ENCODE measurements at regions not wholly inside any gene's neighbourhood (a gene's known extent, or its start where the extent isn't known, plus 50 kb on each side); places are given as distances from the start of the nearest gene placed in this dataset.

DNA sequence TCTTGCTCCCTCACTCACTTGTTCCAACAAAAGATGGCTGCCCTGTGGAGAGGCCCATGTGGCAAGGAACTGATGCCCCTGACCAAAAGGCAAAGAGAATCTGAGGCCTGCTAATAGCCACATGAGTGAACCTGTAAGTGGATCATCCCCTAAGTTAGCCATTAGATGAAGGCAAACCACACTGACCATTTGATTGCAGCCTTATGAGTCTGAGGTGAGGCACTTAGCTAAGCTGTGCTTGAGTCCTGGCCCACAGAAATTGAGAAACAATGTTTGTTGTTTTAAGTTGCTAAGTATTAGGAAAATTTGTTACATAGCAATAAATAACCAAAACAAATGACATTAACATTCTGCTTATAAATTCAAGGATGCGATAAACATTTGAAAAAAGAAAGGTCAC is 100.1 kb upstream of the BET1 start:
- TF ChIP-seq, protein P1, sequence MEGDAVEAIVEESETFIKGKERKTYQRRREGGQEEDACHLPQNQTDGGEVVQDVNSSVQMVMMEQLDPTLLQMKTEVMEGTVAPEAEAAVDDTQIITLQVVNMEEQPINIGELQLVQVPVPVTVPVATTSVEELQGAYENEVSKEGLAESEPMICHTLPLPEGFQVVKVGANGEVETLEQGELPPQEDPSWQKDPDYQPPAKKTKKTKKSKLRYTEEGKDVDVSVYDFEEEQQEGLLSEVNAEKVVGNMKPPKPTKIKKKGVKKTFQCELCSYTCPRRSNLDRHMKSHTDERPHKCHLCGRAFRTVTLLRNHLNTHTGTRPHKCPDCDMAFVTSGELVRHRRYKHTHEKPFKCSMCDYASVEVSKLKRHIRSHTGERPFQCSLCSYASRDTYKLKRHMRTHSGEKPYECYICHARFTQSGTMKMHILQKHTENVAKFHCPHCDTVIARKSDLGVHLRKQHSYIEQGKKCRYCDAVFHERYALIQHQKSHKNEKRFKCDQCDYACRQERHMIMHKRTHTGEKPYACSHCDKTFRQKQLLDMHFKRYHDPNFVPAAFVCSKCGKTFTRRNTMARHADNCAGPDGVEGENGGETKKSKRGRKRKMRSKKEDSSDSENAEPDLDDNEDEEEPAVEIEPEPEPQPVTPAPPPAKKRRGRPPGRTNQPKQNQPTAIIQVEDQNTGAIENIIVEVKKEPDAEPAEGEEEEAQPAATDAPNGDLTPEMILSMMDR (conservative IDR thresholded peaks at IDR 0.05; ENCODE audit: low read depth, low read length) = no peak
- no peak for TF ChIP-seq EZH2 (IDR thresholded peaks at IDR 0.05; ENCODE audit: low read length, unreplicated experiment)
